Chondrocyte (in vitro differentiated cells): ENCODE measurements at regions not wholly inside any gene's neighbourhood (a gene's known extent, or its start where the extent isn't known, plus 50 kb on each side); places are given as distances from the start of the nearest gene placed in this dataset.
"Not testable (repeated sequence)": the region's sequence is repeated elsewhere in the genome, so short reads cannot be mapped to it uniquely, and the experiment has no call there.

Experiments used
- DNase-seq: peaks from one replicate; pipeline ENCODE4 v3.0.0; 2021; ENCODE audit warnings: mixed read lengths, low spot score
- H3K27ac Mint-ChIP-seq: one replicate; pipeline ENCODE4 v1.8.0; 2021; ENCODE audit warnings: mild to moderate bottlenecking, moderate library complexity, mixed read lengths; ENCODE audit not compliant: unreplicated experiment
- H3K27me3 Mint-ChIP-seq: 2 replicates; pipeline ENCODE4 v1.8.0; 2021; ENCODE audit warnings: low read depth, mixed read lengths
- H3K36me3 Mint-ChIP-seq: 2 replicates; pipeline ENCODE4 v1.8.0; 2021; ENCODE audit warnings: low read depth, mixed read lengths
- H3K4me1 Mint-ChIP-seq: 2 replicates; pipeline ENCODE4 v1.8.0; 2021; ENCODE audit warnings: low read depth, mild to moderate bottlenecking, mixed read lengths
- H3K4me3 Mint-ChIP-seq: one replicate; pipeline ENCODE4 v1.8.0; 2021; ENCODE audit warnings: mild to moderate bottlenecking, moderate library complexity, mixed read lengths; ENCODE audit not compliant: unreplicated experiment
- H3K9me3 Mint-ChIP-seq: 2 replicates; pipeline ENCODE4 v1.8.0; 2021; ENCODE audit warnings: low read depth, mixed read lengths
- TF ChIP-seq, protein P1 (sequence below): fragments of 200-600 bp; sonication (generic); IDR thresholded peaks from 2 replicates; pipeline ENCODE4 v1.5.0; 2021; ENCODE audit warnings: antibody characterized with exemption, mild to moderate bottlenecking, moderate library complexity

DNA sequence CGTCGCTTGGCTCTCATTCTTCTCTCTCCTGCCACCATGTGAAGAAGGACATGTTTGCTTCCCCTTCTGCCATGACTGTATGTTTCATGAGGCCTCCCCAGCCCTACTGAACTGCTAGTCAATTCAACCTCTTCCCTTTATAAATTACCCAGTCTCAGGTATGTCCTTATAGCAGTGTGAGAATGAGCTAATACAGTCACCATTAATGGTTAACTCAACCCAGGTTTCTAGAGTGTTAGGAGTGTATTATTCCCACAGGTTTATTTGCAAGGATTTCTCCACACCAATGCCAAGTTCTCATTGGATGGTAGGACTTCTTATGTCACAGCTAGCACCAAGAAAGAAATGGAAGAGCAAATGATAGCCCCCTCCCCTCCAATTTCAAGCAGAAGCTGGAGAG, 71.9 kb downstream of the DYNAP start:
- Mint-ChIP-seq H3K9me3 (peaks cover 6% of the 10 kb centered on the region), H3K36me3 (no peaks in the 10 kb centered on the region), H3K4me3 (no peak overlapping the region), H3K4me1 (no peaks in the 10 kb centered on the region), H3K27me3 (peaks cover 35% of the 10 kb centered on the region), H3K27ac (no peak overlapping the region)
- TF ChIP-seq, protein P1, sequence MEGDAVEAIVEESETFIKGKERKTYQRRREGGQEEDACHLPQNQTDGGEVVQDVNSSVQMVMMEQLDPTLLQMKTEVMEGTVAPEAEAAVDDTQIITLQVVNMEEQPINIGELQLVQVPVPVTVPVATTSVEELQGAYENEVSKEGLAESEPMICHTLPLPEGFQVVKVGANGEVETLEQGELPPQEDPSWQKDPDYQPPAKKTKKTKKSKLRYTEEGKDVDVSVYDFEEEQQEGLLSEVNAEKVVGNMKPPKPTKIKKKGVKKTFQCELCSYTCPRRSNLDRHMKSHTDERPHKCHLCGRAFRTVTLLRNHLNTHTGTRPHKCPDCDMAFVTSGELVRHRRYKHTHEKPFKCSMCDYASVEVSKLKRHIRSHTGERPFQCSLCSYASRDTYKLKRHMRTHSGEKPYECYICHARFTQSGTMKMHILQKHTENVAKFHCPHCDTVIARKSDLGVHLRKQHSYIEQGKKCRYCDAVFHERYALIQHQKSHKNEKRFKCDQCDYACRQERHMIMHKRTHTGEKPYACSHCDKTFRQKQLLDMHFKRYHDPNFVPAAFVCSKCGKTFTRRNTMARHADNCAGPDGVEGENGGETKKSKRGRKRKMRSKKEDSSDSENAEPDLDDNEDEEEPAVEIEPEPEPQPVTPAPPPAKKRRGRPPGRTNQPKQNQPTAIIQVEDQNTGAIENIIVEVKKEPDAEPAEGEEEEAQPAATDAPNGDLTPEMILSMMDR = no peak
- DNase-seq = no peak

DNA sequence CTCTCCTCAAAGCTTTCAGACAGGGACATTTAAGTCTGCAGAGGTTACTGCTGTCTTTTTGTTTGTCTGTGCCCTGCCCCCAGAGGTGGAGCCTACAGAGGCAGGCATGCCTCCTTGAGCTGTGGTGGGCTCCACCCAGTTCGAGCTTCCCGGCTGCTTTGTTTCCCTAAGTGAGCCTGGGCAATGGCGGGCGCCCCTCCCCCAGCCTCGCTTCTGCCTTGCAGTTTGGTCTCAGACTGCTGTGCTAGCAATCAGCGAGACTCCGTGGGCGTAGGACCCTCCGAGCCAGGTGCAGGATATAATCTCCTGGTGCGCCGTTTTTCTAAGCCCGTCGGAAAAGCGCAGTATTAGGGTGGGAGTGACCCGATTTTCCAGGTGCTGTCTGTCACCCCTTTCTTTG, 78.7 kb downstream of the DYNAP start:
- H3K27me3 Mint-ChIP-seq, H3K4me1 Mint-ChIP-seq, H3K36me3 Mint-ChIP-seq, H3K9me3 Mint-ChIP-seq, H3K27ac Mint-ChIP-seq, DNase-seq, H3K4me3 Mint-ChIP-seq: not testable (repeated sequence)

DNA sequence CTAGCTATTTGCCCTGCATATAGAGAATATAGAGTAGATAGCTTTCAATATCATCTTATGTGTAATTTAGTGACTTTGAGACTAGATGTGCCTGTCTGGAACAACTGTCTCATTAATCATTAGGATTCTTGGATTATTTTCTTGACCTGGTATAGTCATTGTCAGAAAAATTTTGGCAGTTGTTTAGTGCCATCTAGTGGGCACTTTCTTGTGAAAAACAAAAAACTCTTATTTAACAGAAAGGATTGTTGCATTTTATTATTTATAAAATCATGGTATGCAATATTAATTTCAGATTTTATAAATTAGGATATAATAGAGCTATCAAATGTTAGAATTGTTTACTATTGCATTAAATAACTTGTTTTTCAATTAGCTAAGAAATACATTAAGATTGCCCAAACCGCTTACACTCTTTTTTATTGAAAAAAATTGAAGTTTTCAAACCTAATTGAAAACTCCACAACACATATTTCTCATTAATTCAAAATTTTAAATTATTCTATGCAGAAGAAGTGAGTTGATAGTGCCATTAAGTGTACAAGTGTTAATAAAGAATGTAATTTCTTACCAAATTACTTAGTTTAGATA, 80.3 kb downstream of the DYNAP start:
- Mint-ChIP-seq H3K36me3 (peaks cover 3% of the 10 kb centered on the region), H3K27ac (no peak overlapping the region), H3K9me3 (peaks cover 3% of the 10 kb centered on the region), H3K4me1 (no peaks in the 10 kb centered on the region), H3K4me3 (no peak overlapping the region), H3K27me3 (peaks cover 6% of the 10 kb centered on the region)
- TF ChIP-seq, protein P1 = peak; percentile 95
- DNase-seq = no peak

DNA sequence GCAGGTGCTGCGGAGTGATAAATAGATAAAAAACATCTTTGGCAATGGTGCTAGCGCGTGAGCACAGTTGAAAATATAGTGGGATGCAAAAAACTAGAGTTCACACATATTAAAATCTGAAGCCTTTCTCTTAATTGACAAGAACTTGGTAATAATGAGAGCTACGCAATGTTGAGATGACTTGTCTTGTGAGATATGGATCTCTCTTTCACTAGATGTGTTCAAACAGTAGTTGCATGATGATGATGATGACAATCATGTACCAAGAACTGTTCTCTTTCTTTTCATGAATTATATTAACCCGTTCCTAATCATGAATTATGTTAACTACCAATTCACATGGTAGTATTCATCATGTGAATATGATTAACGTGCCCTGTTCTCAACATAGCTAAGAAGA, 81.1 kb downstream of the DYNAP start:
- Mint-ChIP-seq H3K9me3 (peaks cover 6% of the 10 kb centered on the region), H3K27ac (no peak overlapping the region), H3K4me1 (no peaks in the 10 kb centered on the region), H3K27me3 (peaks cover 6% of the 10 kb centered on the region), H3K4me3 (no peak overlapping the region), H3K36me3 (peaks cover 3% of the 10 kb centered on the region)
- TF ChIP-seq, protein P1 = no peak
- no peak for DNase-seq

DNA sequence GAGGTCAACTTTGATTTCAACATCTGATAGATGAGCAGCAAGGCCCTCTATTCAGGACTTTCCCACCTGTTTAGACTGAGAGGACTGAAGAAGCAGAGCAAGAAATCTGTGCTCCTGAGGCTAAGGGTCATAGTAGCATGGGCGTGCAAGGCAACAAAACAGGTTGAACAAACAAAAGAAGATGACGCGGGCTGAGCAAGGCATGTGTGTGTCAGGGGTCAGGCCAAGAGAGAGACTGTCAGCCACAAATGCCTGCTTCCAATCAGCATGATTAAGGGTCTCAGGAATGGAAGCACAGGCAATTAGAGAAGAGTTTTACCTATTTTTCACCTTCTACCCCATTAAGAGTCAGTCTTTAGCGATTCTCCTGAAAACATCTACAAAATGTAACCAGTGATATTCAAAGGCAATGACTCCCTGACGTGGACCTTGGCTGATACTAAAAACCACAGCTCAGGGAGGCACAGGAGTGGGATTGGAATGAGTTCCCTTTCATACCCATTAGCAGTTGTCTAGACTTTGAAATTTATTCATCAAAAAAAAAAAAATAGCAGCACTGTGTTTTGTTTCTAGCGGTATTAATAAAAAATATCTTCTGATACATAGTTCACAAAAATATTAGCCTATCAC, 81.9 kb downstream of the DYNAP start:
- Mint-ChIP-seq H3K27ac (no peak overlapping the region), H3K27me3 (peaks cover 4% of the 10 kb centered on the region), H3K36me3 (peaks cover 3% of the 10 kb centered on the region), H3K9me3 (peaks cover 6% of the 10 kb centered on the region), H3K4me3 (no peak overlapping the region), H3K4me1 (no peaks in the 10 kb centered on the region)
- TF ChIP-seq, protein P1 = no peak
- DNase-seq = no peak

DNA sequence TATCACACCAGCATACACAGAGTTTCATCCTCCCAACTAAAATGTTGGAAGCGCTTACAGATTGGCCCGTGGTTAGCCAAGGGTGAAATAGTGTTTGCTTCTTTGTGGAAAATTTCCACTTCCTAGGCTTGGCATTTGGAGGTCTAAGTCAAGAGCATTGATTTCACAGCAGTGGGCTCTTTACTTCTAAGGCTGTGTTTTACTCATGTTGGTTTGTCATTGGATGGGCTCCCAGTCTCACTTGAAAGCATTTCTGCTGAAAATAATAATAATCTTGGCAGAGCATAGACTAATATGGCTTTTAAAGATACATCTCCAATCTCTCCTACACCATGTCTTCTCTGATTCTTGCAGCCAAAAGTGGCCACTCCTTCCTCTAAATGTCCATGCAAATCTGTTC, 82.9 kb downstream of the DYNAP start:
- no peak for DNase-seq
- Mint-ChIP-seq H3K27ac (no peak overlapping the region), H3K36me3 (no peaks in the 10 kb centered on the region), H3K27me3 (no peaks in the 10 kb centered on the region), H3K9me3 (peaks cover 6% of the 10 kb centered on the region), H3K4me3 (no peak overlapping the region), H3K4me1 (no peaks in the 10 kb centered on the region)
- TF ChIP-seq, protein P1 = no peak
